GM10266 (cell line): ENCODE measurements at regions not wholly inside any gene's neighbourhood (a gene's known extent, or its start where the extent isn't known, plus 50 kb on each side); places are given as distances from the start of the nearest gene placed in this dataset.

Experiments
- DNase-seq: peaks from one replicate; pipeline ENCODE4 v3.0.0; 2012; ENCODE audit errors: extremely low spot score
- TF ChIP-seq, protein P1 (sequence below): IDR thresholded peaks from 2 replicates; pipeline ENCODE4 v1.5.1; 2012; ENCODE audit warnings: mild to moderate bottlenecking, low read depth; ENCODE audit not compliant: control insufficient read depth, insufficient read depth; ENCODE audit errors: missing control alignments

DNA sequence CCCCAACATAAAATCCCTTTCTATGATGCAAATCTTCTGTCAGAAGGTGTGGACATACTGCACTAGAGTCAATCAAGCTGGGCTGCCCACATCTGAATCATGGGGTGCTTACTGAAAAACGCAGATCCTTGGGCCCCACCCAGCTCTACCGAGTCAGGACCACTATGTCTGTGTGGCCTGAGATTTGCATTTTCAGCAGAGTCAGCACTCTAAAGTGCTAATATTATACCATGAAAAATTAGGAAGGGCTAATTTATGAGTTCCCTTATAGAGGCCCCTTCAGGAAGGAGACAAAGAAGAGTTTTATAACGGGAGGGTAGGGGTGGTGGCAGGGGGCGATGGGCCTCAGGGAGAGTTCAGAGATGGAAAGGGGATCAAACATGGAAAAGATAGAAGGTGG lies 163.3 kb upstream of the NABP1 start:
- DNase-seq: no peak
- TF ChIP-seq, protein P1, sequence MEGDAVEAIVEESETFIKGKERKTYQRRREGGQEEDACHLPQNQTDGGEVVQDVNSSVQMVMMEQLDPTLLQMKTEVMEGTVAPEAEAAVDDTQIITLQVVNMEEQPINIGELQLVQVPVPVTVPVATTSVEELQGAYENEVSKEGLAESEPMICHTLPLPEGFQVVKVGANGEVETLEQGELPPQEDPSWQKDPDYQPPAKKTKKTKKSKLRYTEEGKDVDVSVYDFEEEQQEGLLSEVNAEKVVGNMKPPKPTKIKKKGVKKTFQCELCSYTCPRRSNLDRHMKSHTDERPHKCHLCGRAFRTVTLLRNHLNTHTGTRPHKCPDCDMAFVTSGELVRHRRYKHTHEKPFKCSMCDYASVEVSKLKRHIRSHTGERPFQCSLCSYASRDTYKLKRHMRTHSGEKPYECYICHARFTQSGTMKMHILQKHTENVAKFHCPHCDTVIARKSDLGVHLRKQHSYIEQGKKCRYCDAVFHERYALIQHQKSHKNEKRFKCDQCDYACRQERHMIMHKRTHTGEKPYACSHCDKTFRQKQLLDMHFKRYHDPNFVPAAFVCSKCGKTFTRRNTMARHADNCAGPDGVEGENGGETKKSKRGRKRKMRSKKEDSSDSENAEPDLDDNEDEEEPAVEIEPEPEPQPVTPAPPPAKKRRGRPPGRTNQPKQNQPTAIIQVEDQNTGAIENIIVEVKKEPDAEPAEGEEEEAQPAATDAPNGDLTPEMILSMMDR: no peak

DNA sequence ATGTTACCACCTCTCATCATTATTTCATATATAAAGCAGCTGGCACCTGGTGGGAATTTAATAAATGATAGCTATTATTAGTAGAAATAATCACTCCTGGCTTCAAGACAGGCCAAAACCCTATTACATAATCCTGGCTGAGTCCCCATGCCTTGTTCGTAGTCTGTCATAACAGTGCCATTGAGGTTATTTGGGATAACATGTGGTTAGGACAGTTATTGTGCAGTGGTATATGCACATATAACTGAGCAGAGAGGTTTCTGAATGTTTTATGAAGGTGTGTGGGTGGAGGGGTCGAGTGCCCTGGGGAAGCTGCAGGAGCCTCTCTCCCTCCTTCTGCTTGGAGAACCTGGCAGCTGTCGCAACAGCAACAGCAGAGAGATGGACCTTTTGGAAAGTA lies 162.4 kb upstream of the NABP1 start:
- no peak for DNase-seq

DNA sequence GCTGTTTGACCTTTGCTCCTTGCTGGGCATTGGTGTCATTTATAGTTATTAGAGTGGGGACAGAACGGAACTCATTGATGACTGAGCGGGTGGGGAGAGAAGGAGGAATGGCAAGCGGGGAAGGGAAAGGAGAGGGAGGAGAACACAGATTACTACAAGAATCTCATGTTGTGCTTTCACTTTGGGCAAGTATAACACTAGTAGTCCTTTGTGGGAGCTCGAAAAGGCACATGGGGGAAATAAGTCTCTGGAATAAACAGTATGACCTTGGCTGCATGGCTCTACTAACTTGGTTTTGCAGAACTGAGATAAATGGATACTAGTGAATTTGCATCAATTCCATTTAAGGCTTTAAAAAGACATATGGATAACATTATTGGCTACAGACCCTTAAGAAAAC lies 161.7 kb upstream of the NABP1 start:
- DNase-seq: no peak
- TF ChIP-seq, protein P1: no peak

More for the DNA sequence above, 162.4 kb upstream of the NABP1 start:
- TF ChIP-seq, protein P1: no peak

DNA sequence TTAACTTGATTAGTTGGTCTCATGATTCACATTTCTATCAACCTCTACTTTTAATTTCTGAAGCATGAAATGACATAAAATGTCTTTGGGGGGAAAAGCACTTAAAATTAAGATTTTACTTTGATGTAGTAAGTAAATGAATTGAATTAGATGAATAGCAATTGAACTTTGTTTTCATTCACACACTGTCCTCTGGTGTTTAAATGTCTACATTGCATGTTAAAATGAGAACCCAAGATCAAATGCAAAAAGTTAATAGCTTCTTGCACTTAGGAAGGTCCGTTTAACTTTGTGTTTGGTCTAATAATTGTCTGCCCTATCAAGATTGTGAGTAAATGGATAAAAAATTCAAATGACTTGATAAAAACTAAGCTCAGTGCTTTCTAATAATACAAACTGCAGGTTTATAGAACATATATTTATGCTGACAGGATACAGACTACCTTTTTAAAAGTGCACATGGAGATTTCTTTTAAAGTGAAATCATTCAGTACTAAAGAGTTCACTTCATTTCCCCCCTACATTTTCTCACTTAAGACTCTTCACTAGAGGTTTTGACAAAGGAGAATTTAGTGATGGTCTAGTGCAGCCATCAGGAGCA lies 156.2 kb upstream of the NABP1 start:
- TF ChIP-seq, protein P1: peak; percentile 40
- no peak for DNase-seq

DNA sequence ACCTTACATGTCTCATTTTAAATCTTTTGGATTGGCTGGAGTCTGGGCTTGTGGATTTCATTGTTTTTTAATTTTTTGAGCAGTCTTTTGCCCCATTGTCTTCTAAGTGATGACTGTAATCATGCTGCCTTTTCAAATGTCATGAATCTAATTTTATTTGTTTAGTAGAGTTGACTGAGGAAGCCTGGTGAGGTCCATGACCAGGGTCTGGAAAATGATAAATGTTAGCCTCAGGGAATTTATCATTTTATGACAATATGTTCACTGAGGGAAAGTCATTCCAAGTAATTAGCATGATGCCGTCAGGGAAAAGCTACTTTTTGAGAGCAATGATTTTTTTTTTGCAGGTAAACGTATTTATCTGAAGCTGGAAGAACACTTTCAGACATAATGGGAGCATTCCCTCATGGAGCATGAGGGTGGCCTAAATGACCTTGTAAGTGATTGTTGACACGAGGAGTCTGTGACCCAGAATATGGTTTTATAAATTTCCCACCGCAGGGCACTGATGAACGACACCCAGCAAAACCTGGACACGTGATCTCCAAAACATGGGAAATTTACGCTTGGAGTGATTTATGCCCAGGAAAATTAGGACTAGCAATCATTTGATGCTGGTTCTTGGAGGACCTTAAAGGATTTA lies 155.3 kb upstream of the NABP1 start:
- no peak for DNase-seq
- TF ChIP-seq, protein P1: no peak

DNA sequence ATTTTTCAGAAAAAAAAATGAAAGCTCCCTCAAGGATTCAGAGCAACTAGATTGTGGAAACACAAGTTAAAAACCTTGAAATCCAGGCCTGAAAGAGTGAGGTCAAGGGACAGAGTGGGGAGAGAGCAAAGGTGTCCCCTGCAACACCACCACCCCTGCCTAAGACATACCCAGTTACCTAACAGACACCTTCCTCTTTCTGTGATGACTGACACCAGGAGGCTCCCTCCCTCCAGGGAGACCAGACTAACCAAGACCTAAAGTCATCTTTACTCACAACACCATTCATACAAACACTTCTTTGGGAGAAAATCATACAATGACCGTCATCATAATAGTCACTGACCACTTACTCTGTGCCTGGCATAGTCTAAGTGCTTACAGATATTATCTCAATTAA lies 151.8 kb upstream of the NABP1 start:
- TF ChIP-seq, protein P1: no peak
- DNase-seq: no peak

DNA sequence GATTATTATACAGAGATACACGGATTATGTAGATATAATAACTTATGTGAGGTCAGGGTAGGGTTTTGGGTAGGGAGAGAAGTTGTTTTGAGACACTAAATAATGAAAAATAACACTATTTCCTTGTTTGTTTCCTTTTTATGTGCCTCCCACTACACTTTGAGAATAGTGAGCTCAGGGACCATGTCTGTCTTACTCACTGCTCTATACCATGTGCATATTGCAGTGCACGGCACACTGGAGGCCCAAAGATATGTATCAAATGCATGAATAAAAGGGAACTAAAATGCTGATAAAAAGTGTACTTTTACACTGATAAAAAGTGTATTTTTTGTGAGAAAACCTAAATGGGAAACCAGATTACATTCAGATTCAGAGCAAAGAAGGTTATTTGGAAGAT lies 151.4 kb upstream of the NABP1 start:
- TF ChIP-seq, protein P1: no peak
- DNase-seq: no peak
